Fibroblast of lung (primary cell): ENCODE measurements at regions not wholly inside any gene's neighbourhood (a gene's known extent, or its start where the extent isn't known, plus 50 kb on each side); places are given as distances from the start of the nearest gene placed in this dataset.

Source experiments
- DNase-seq, 2 donors: peaks; one replicate each; pipeline versions ENCODE4 v3.0.0 to v3.0.0-alpha.2; 2010; ENCODE audit warnings: low read depth in 2 of 2
- H2AFZ ChIP-seq: 2 replicates; pipeline ENCODE4 v1.5.1; 2012; ENCODE audit warnings: low read length, control low read depth, inconsistent platforms
- H3K27ac ChIP-seq: 2 replicates; pipeline ENCODE4 v1.5.1; 2011; ENCODE audit warnings: low read length, control low read depth; ENCODE audit not compliant: insufficient read depth
- H3K27me3 ChIP-seq: 2 replicates; pipeline ENCODE4 v1.5.1; 2011; ENCODE audit warnings: mild to moderate bottlenecking, low read length; ENCODE audit not compliant: control insufficient read depth, insufficient read depth
- H3K36me3 ChIP-seq: 2 replicates; pipeline ENCODE4 v1.5.1; 2011; ENCODE audit warnings: low read length; ENCODE audit not compliant: control insufficient read depth, insufficient read depth
- H3K4me1 ChIP-seq: 2 replicates; pipeline ENCODE4 v1.5.1; 2011; ENCODE audit warnings: low read length; ENCODE audit not compliant: control insufficient read depth, insufficient read depth; ENCODE audit errors: extremely low read depth
- H3K4me2 ChIP-seq: 2 replicates; pipeline ENCODE4 v1.5.1; 2011; ENCODE audit warnings: low read length, control low read depth; ENCODE audit not compliant: insufficient read depth; ENCODE audit errors: extremely low read depth
- H3K4me3 ChIP-seq, 4 experiments: fragments of 200-600 bp in 1 of 4; sonication (generic) in 1 of 4; replicated peaks in 1 of 4; 2 replicates each; pipeline ENCODE4 v1.5.1; 2011 to 2016; ENCODE audit warnings: low read length in 4 of 4, low read depth in 3 of 4, mild to moderate bottlenecking in 3 of 4, control low read depth in 2 of 4, inconsistent platforms in 1 of 4, mixed read lengths in 1 of 4; ENCODE audit not compliant: insufficient read depth in 1 of 4; ENCODE audit errors: control extremely low read depth in 1 of 4
- H3K79me2 ChIP-seq: 2 replicates; pipeline ENCODE4 v1.5.1; 2012; ENCODE audit warnings: mild to moderate bottlenecking, low read length, inconsistent platforms; ENCODE audit not compliant: control insufficient read depth, insufficient read depth
- H3K9ac ChIP-seq: 2 replicates; pipeline ENCODE4 v1.5.1; 2011; ENCODE audit warnings: mild to moderate bottlenecking, low read length, control low read depth; ENCODE audit not compliant: insufficient read depth
- H3K9me3 ChIP-seq: 2 replicates; pipeline ENCODE4 v1.5.1; 2012; ENCODE audit warnings: low read depth, low read length; ENCODE audit not compliant: control insufficient read depth, insufficient read depth
- H4K20me1 ChIP-seq: 2 replicates; pipeline ENCODE4 v1.5.1; 2011; ENCODE audit warnings: low read length; ENCODE audit not compliant: control insufficient read depth, insufficient read depth; ENCODE audit errors: extremely low read depth
- CTCF ChIP-seq, 2 donors: IDR thresholded peaks in 1 of 2; conservative IDR thresholded peaks in 1 of 2; 1 replicate in 1 of 2; 2 replicates in 1 of 2; pipeline ENCODE4 v1.5.1; 2011 to 2012; ENCODE audit warnings: low read length in 2 of 2, control low read depth in 1 of 2, inconsistent platforms in 1 of 2, low read depth in 1 of 2, mild to moderate bottlenecking in 1 of 2
- EZH2 ChIP-seq: IDR thresholded peaks from 2 replicates; pipeline ENCODE4 v1.5.1; 2012; ENCODE audit warnings: low read length, control low read depth, mild to moderate bottlenecking; ENCODE audit errors: missing control alignments

- H3K4me2 ChIP-seq: no peak overlapping the region
- H3K27me3 ChIP-seq: no peaks in the 10 kb centered on the region
- H4K20me1 ChIP-seq: no peaks in the 10 kb centered on the region
- H3K79me2 ChIP-seq: no peaks in the 10 kb centered on the region
- no peaks in the 10 kb centered on the region for H3K36me3 ChIP-seq
- TF ChIP-seq EZH2 (no peak), CTCF (conservative IDR thresholded peaks at IDR 0.05 in 1 of 2, IDR thresholded peaks at IDR 0.05 in 1 of 2; ENCODE audit: low read depth in 1 of 2, low read length in 2 of 2) (no peak)
- no peak for DNase-seq
- H2AFZ ChIP-seq: no peak overlapping the region
- no peak overlapping the region for H3K4me3 ChIP-seq
- no peak overlapping the region for H3K9ac ChIP-seq
- peaks cover 37% of the 10 kb centered on the region for H3K4me1 ChIP-seq
- H3K9me3 ChIP-seq: no peaks in the 10 kb centered on the region
- H3K27ac ChIP-seq: peak overlapping the region; percentile 78
These were observed 91.8 kb upstream of the ZNF366 start for GRCh38 chr5:72599065-72599433.

GRCh38 chr5:72598401-72599064, 91.3 kb upstream of the ZNF366 start:
- Histone ChIP-seq H3K4me1 (peaks cover 37% of the 10 kb centered on the region), H3K9ac (no peak overlapping the region), H3K27me3 (no peaks in the 10 kb centered on the region), H3K9me3 (no peaks in the 10 kb centered on the region), H2AFZ (no peak overlapping the region), H3K79me2 (no peaks in the 10 kb centered on the region), H3K4me2 (no peak overlapping the region), H4K20me1 (no peaks in the 10 kb centered on the region), H3K27ac (peak overlapping the region; percentile 78), H3K4me3 (no peak overlapping the region), H3K36me3 (no peaks in the 10 kb centered on the region)
- DNase-seq: peak; percentile 44
- TF ChIP-seq CTCF (conservative IDR thresholded peaks at IDR 0.05 in 1 of 2, IDR thresholded peaks at IDR 0.05 in 1 of 2; ENCODE audit: low read depth in 1 of 2, low read length in 2 of 2): no peak
- no peak for TF ChIP-seq EZH2

- Histone ChIP-seq H3K4me1 (peaks cover 33% of the 10 kb centered on the region), H3K4me3 (no peak overlapping the region), H4K20me1 (no peaks in the 10 kb centered on the region), H2AFZ (peak overlapping the region; percentile 34), H3K4me2 (peak overlapping the region; percentile 68), H3K79me2 (no peaks in the 10 kb centered on the region), H3K9ac (no peak overlapping the region), H3K27ac (peak overlapping the region; percentile 78), H3K27me3 (no peaks in the 10 kb centered on the region), H3K36me3 (no peaks in the 10 kb centered on the region), H3K9me3 (no peaks in the 10 kb centered on the region)
- TF ChIP-seq CTCF (conservative IDR thresholded peaks at IDR 0.05 in 1 of 2, IDR thresholded peaks at IDR 0.05 in 1 of 2; ENCODE audit: low read depth in 1 of 2, low read length in 2 of 2) (no peak), EZH2 (no peak)
- peak; percentile 80 to 97 for DNase-seq
These were observed 90.3 kb upstream of the ZNF366 start for GRCh38 chr5:72597456-72597948.
